ENCODE measurements at regions not wholly inside any gene's neighbourhood (a gene's known extent, or its start where the extent isn't known, plus 50 kb on each side); places are given as distances from the start of the nearest gene placed in this dataset.

DNA sequence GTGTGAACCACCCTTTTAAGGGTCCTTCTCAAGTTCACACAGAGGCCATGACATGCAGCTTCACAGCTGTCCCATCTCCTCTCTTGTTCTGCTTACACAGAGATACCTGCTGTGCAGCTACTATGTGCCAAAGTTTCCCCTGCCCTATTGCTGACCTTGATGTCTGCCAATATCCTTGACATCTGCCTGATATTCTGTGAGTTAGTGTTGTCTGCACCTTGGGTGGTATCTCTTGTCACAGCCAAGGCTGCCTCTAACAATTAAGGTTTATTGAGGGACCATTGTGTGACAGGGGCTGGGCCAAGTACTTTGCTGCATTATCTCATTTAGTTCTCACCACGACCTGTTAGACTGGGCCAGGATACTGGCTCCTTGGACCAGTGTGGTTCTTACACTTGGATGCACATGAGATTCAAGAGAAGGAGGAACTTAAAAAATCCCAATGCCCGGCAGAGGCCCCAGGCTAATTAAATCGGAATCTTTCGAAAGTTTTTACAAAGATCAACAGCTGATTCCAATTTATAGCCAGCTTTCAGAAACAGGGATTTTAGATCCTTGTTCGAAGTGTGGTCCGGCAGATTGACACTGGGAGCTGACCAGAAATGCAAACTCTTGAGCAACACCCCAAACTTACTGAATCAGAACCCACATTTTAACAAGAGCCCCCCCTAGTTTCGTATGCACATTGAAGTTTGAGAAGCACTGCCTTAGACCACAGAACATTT is 178.6 kb downstream of the SATB1 start:
- no peak for TF ChIP-seq POLR2AphosphoS5 (IDR thresholded peaks at IDR 0.05)
- TF ChIP-seq EP300 (IDR thresholded peaks at IDR 0.05) = no peak
- TF ChIP-seq POLR2A (IDR thresholded peaks at IDR 0.05) = no peak
- TF ChIP-seq, protein P1, sequence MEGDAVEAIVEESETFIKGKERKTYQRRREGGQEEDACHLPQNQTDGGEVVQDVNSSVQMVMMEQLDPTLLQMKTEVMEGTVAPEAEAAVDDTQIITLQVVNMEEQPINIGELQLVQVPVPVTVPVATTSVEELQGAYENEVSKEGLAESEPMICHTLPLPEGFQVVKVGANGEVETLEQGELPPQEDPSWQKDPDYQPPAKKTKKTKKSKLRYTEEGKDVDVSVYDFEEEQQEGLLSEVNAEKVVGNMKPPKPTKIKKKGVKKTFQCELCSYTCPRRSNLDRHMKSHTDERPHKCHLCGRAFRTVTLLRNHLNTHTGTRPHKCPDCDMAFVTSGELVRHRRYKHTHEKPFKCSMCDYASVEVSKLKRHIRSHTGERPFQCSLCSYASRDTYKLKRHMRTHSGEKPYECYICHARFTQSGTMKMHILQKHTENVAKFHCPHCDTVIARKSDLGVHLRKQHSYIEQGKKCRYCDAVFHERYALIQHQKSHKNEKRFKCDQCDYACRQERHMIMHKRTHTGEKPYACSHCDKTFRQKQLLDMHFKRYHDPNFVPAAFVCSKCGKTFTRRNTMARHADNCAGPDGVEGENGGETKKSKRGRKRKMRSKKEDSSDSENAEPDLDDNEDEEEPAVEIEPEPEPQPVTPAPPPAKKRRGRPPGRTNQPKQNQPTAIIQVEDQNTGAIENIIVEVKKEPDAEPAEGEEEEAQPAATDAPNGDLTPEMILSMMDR (IDR thresholded peaks at IDR 0.05) = no peak
- DNase-seq = no peak
- Histone ChIP-seq H3K9me3 (no peaks in the 10 kb centered on the region), H3K36me3 (no peaks in the 10 kb centered on the region), H3K4me1 (no peaks in the 10 kb centered on the region), H3K27me3 (no peaks in the 10 kb centered on the region), H3K27ac (no peak overlapping the region), H3K4me3 (no peak overlapping the region)
- 65 to 71% methylated on average over 7 of the region's 7 CpGs for WGBS, 2 donors
- no peak for ATAC-seq (ENCODE audit: low FRiP score in 2 of 2)

DNA sequence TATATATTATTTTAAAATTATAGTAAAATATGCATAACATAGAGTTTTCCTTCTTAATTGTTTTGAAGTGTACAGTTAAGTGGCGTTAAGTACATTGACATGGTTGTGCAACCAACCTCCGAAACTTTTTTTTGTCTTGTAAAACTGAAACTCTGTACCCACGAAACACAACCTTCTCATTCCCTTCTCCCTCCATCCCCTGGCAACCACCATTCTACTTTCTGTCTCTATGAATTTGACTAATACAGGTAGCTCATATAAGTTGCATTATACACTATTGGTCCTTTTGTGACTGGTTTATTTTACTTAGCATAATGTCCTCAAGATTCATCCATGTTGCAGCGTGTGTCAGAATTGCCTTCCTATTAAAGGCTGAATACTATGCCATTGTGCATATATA is 179.4 kb downstream of the SATB1 start:
- Histone ChIP-seq H3K4me1 (no peaks in the 10 kb centered on the region), H3K27me3 (no peaks in the 10 kb centered on the region), H3K9me3 (no peaks in the 10 kb centered on the region), H3K36me3 (no peaks in the 10 kb centered on the region), H3K4me3 (no peak overlapping the region), H3K27ac (no peak overlapping the region)
- DNase-seq = no peak
- TF ChIP-seq POLR2AphosphoS5 (IDR thresholded peaks at IDR 0.05) (no peak), POLR2A (IDR thresholded peaks at IDR 0.05) (no peak), EP300 (IDR thresholded peaks at IDR 0.05) (no peak)
- TF ChIP-seq, protein P1 (IDR thresholded peaks at IDR 0.05) = no peak
- 50 to 59% methylated on average over 4 of the region's 4 CpGs for WGBS, 2 donors
- ATAC-seq (ENCODE audit: low FRiP score in 2 of 2) = no peak

DNA sequence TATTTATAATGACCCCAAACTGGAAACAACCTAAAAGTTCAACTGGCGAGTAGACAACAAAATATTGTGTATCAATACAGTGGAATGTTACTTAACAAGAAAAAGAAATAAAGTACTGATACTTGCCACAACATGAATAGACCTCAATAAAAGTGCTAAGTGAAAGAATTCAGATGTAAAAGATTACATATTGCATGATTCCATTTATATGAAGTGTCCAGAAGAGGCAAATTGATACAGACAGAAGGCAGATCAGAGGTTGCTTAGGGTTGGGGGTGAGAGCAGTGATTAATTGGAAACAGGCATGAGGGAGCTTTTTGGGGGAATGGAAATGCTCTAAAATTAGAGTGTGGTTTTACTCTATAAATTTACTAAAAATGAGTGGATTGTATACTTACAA is 183.3 kb downstream of the SATB1 start:
- no peaks in the 10 kb centered on the region for H3K4me1 ChIP-seq
- WGBS, 2 donors = 84% methylated on average over 1 of the region's 1 CpG
- no peak for DNase-seq
- no peak overlapping the region for H3K27ac ChIP-seq
- no peaks in the 10 kb centered on the region for H3K9me3 ChIP-seq
- H3K4me3 ChIP-seq = no peak overlapping the region
- no peaks in the 10 kb centered on the region for H3K36me3 ChIP-seq
- no peak for ATAC-seq (ENCODE audit: low FRiP score in 2 of 2)
- TF ChIP-seq POLR2A (IDR thresholded peaks at IDR 0.05) = no peak
- TF ChIP-seq, protein P1 (IDR thresholded peaks at IDR 0.05) = no peak
- TF ChIP-seq POLR2AphosphoS5 (IDR thresholded peaks at IDR 0.05) = no peak
- TF ChIP-seq EP300 (IDR thresholded peaks at IDR 0.05) = no peak
- H3K27me3 ChIP-seq = no peaks in the 10 kb centered on the region

DNA sequence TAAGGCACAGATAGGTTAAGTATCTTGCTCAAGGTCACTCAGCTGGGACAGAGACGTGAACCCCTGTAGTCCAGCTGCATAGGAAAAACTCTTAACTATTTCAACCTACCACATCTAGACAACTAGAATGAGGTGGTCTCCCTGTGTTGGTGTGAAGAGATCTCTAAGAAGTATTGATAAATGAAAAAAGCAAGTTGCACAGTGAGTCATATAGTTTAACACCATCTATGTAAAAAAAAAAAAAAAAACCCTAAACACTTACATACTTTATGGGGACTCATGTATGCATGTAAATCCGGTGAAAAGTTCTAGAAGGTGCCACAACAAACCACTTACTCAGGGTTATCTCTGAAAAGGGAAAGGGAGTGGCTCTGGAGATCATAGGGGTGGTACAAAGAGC is 185.5 kb downstream of the SATB1 start:
- Histone ChIP-seq H3K27me3 (no peaks in the 10 kb centered on the region), H3K9me3 (no peaks in the 10 kb centered on the region), H3K36me3 (no peaks in the 10 kb centered on the region), H3K4me1 (no peaks in the 10 kb centered on the region), H3K4me3 (no peak overlapping the region), H3K27ac (no peak overlapping the region)
- 64 to 78% methylated on average over 2 of the region's 2 CpGs for WGBS, 2 donors
- DNase-seq (no peak), ATAC-seq (ENCODE audit: low FRiP score in 2 of 2) (no peak)
- no peak for TF ChIP-seq POLR2AphosphoS5 (IDR thresholded peaks at IDR 0.05)
- TF ChIP-seq, protein P1 (IDR thresholded peaks at IDR 0.05) = no peak
- TF ChIP-seq POLR2A (IDR thresholded peaks at IDR 0.05) = no peak
- no peak for TF ChIP-seq EP300 (IDR thresholded peaks at IDR 0.05)

DNA sequence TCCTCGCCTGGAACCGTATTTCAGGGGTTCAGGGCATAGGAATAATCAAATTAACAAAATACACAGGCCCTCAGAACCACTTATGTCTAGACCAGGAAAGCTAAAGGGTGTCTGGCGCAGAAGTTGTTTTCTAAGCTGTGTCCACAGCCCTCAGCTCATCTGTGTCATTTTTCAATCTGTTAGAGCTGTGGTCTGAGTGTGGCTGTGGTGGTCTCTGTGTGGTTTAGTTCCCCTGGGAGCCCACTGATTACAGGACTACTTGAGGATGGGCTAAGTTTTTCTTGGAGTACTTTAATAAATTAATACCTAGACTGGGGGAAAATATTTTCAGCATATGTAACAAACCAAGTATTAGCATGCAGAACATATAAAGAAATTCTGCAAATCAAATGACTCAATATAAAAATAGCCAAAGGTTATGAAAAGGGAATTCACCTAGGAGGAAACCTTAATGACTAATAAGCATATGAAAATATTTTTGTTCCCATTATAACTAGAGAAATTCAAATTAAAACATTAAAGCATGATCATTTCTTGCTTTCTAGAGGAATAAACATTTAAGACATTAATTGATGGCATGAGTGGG is 186.3 kb downstream of the SATB1 start:
- Histone ChIP-seq H3K27me3 (no peaks in the 10 kb centered on the region), H3K36me3 (no peaks in the 10 kb centered on the region), H3K9me3 (no peaks in the 10 kb centered on the region), H3K4me3 (no peak overlapping the region), H3K4me1 (no peaks in the 10 kb centered on the region), H3K27ac (no peak overlapping the region)
- ATAC-seq (ENCODE audit: low FRiP score in 2 of 2) (no peak), DNase-seq (no peak)
- TF ChIP-seq POLR2AphosphoS5 (IDR thresholded peaks at IDR 0.05) = no peak
- no peak for TF ChIP-seq EP300 (IDR thresholded peaks at IDR 0.05)
- no peak for TF ChIP-seq POLR2A (IDR thresholded peaks at IDR 0.05)
- WGBS, 2 donors = 57 to 66% methylated on average over 3 of the region's 3 CpGs
